ENCODE measurements at regions not wholly inside any gene's neighbourhood (a gene's known extent, or its start where the extent isn't known, plus 50 kb on each side); places are given as distances from the start of the nearest gene placed in this dataset.

DNA sequence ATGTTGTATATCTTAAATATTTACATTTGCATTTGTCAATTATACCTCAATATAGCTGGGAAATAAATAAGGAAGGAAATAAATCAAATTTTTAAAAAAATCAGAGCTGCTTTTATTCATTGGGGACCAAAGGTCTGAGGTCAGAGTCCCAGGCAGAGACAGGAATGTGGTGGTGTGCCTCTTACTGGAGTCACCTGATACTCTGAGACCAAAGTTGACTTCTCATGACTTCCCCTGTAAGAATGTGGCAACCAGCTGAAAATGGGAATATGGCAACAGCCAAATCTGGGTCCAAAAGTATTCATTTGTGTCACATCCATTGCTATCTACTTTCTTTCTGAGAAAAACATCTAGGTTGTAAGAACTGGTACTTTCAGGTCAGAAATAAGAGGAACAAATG lies 496.6 kb upstream of the TMPO start:
- no peaks in the 10 kb centered on the region for H3K27me3 ChIP-seq (ENCODE audit: control insufficient read depth in 2 of 2, insufficient read depth in 2 of 2, low read length in 2 of 2)
- no peak for DNase-seq (ENCODE audit: extremely low read depth in 1 of 4, low spot score in 3 of 4)
- H3K79me2 ChIP-seq (ENCODE audit: control insufficient read depth, insufficient read depth, low read length): no peaks in the 10 kb centered on the region
- CTCF ChIA-PET (ENCODE audit: low intra/inter-chr PET ratio): no interaction called here
- H3K27ac ChIP-seq (ENCODE audit: extremely low read depth, low read depth, low read length): no peak overlapping the region
- H3K4me2 ChIP-seq (ENCODE audit: insufficient read depth, low read length): no peak overlapping the region
- H3K4me3 ChIP-seq: no peak overlapping the region
- FAIRE-seq: no peak
- no peaks in the 10 kb centered on the region for H3K4me1 ChIP-seq (replicated peaks in 1 of 2; ENCODE audit: control insufficient read depth in 2 of 2, insufficient read depth in 2 of 2, low read length in 2 of 2)
- no peaks in the 10 kb centered on the region for H3K9me1 ChIP-seq (ENCODE audit: control insufficient read depth, insufficient read depth, low read length)
- intact Hi-C loops (cut with micrococcal nuclease): no loop called here
- H3K9me3 ChIP-seq (replicated peaks; ENCODE audit: control insufficient read depth, insufficient read depth, low read depth, low read length): no peaks in the 10 kb centered on the region
- H3K9ac ChIP-seq (ENCODE audit: insufficient read depth in 1 of 2, low read depth in 2 of 2, low read length in 2 of 2): no peak overlapping the region
- ATAC-seq: no peak
- no peaks in the 10 kb centered on the region for H3K36me3 ChIP-seq (ENCODE audit: control insufficient read depth, insufficient read depth, low read length)
- H4K20me1 ChIP-seq (replicated peaks; ENCODE audit: control insufficient read depth, insufficient read depth, low read length): no peaks in the 10 kb centered on the region
- POLR2A ChIA-PET: no interaction called here
- BruUV-seq (replicated peaks): no TSS peak
- H2AFZ ChIP-seq (ENCODE audit: low read depth, low read length): no peak overlapping the region
- in situ Hi-C loops (cut with MboI): no loop called here
- no peak for TF ChIP-seq ILK (tag; IDR thresholded peaks at IDR 0.05; ENCODE audit: borderline replicate concordance, low read depth)
- TF ChIP-seq DMBX1 (CRISPR knock-in tag; IDR thresholded peaks at IDR 0.05; ENCODE audit: borderline replicate concordance): no peak
- TF ChIP-seq ZNF445 (CRISPR knock-in tag; IDR thresholded peaks at IDR 0.05; ENCODE audit: low read depth): no peak
- TF ChIP-seq KDM4B (IDR thresholded peaks at IDR 0.05; ENCODE audit: borderline replicate concordance in 2 of 2, low read depth in 1 of 2): no peak
- TF ChIP-seq ZNF239 (CRISPR knock-in tag; IDR thresholded peaks at IDR 0.05): no peak
- TF ChIP-seq ZEB2 (IDR thresholded peaks at IDR 0.05): no peak
- TF ChIP-seq, protein P1, sequence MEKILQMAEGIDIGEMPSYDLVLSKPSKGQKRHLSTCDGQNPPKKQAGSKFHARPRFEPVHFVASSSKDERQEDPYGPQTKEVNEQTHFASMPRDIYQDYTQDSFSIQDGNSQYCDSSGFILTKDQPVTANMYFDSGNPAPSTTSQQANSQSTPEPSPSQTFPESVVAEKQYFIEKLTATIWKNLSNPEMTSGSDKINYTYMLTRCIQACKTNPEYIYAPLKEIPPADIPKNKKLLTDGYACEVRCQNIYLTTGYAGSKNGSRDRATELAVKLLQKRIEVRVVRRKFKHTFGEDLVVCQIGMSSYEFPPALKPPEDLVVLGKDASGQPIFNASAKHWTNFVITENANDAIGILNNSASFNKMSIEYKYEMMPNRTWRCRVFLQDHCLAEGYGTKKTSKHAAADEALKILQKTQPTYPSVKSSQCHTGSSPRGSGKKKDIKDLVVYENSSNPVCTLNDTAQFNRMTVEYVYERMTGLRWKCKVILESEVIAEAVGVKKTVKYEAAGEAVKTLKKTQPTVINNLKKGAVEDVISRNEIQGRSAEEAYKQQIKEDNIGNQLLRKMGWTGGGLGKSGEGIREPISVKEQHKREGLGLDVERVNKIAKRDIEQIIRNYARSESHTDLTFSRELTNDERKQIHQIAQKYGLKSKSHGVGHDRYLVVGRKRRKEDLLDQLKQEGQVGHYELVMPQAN (IDR thresholded peaks at IDR 0.05; ENCODE audit: borderline replicate concordance): no peak
- TF ChIP-seq, protein P2, sequence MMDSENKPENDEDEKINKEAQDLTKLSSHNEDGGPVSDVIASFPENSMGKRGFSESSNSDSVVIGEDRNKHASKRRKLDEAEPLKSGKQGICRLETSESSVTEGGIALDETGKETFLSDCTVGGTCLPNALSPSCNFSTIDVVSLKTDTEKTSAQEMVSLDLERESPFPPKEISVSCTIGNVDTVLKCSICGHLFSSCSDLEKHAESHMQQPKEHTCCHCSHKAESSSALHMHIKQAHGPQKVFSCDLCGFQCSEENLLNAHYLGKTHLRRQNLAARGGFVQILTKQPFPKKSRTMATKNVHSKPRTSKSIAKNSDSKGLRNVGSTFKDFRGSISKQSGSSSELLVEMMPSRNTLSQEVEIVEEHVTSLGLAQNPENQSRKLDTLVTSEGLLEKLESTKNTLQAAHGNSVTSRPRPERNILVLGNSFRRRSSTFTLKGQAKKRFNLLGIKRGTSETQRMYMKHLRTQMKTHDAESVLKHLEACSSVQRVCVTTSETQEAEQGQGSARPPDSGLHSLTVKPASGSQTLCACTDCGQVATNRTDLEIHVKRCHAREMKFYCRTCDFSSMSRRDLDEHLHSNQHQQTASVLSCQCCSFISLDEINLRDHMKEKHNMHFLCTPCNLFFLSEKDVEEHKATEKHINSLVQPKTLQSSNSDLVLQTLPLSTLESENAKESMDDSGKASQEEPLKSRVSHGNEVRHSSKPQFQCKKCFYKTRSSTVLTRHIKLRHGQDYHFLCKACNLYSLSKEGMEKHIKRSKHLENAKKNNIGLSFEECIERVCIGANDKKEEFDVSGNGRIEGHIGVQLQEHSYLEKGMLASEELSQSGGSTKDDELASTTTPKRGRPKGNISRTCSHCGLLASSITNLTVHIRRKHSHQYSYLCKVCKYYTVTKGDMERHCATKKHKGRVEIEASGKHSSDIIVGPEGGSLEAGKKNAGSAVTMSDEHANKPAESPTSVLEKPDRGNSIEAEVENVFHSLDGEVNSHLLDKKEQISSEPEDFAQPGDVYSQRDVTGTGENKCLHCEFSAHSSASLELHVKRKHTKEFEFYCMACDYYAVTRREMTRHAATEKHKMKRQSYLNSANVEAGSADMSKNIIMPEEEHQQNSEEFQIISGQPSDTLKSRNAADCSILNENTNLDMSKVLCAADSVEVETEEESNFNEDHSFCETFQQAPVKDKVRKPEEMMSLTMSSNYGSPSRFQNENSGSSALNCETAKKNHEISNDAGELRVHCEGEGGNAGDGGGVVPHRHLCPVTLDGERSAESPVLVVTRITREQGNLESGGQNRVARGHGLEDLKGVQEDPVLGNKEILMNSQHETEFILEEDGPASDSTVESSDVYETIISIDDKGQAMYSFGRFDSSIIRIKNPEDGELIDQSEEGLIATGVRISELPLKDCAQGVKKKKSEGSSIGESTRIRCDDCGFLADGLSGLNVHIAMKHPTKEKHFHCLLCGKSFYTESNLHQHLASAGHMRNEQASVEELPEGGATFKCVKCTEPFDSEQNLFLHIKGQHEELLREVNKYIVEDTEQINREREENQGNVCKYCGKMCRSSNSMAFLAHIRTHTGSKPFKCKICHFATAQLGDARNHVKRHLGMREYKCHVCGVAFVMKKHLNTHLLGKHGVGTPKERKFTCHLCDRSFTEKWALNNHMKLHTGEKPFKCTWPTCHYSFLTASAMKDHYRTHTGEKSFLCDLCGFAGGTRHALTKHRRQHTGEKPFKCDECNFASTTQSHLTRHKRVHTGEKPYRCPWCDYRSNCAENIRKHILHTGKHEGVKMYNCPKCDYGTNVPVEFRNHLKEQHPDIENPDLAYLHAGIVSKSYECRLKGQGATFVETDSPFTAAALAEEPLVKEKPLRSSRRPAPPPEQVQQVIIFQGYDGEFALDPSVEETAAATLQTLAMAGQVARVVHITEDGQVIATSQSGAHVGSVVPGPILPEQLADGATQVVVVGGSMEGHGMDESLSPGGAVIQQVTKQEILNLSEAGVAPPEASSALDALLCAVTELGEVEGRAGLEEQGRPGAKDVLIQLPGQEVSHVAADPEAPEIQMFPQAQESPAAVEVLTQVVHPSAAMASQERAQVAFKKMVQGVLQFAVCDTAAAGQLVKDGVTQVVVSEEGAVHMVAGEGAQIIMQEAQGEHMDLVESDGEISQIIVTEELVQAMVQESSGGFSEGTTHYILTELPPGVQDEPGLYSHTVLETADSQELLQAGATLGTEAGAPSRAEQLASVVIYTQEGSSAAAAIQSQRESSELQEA (IDR thresholded peaks at IDR 0.05; ENCODE audit: low read depth): no peak
- TF ChIP-seq HNRNPL (IDR thresholded peaks at IDR 0.05; ENCODE audit: low read depth, low read length): no peak
- TF ChIP-seq NCOA1 (IDR thresholded peaks at IDR 0.05; ENCODE audit: low read depth): no peak
- TF ChIP-seq MEF2A (IDR thresholded peaks at IDR 0.05; ENCODE audit: control insufficient read depth, low read depth, low read length): no peak
- TF ChIP-seq, protein P3, sequence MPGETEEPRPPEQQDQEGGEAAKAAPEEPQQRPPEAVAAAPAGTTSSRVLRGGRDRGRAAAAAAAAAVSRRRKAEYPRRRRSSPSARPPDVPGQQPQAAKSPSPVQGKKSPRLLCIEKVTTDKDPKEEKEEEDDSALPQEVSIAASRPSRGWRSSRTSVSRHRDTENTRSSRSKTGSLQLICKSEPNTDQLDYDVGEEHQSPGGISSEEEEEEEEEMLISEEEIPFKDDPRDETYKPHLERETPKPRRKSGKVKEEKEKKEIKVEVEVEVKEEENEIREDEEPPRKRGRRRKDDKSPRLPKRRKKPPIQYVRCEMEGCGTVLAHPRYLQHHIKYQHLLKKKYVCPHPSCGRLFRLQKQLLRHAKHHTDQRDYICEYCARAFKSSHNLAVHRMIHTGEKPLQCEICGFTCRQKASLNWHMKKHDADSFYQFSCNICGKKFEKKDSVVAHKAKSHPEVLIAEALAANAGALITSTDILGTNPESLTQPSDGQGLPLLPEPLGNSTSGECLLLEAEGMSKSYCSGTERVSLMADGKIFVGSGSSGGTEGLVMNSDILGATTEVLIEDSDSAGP (CRISPR knock-in tag; IDR thresholded peaks at IDR 0.05): no peak
- TF ChIP-seq ARHGAP35 (IDR thresholded peaks at IDR 0.05; ENCODE audit: partially characterized antibody): no peak

All from K562 (cell line).